HAP-1 (cell line): ENCODE measurements at regions not wholly inside any gene's neighbourhood (a gene's known extent, or its start where the extent isn't known, plus 50 kb on each side); places are given as distances from the start of the nearest gene placed in this dataset.

ENCODE experiments used
- DNase-seq, 2 experiments: peaks; one replicate each; pipeline ENCODE4 v3.0.0-alpha.2; 2016 to 2020; ENCODE audit warnings: low spot score in 2 of 2
- H3K27me3 ChIP-seq: fragments of 250-450 bp; sonication (Bioruptor Pico); 2 replicates; pipeline ENCODE4 v1.5.1; 2020; ENCODE audit warnings: low read depth, mild to moderate bottlenecking, moderate library complexity
- H3K36me3 ChIP-seq: fragments of 250-450 bp; sonication (Bioruptor Pico); replicated peaks from 2 replicates; pipeline ENCODE4 v1.5.1; 2020; ENCODE audit warnings: mild to moderate bottlenecking
- H3K4me1 ChIP-seq: fragments of 250-450 bp; sonication (Bioruptor Pico); 2 replicates; pipeline ENCODE4 v1.5.1; 2020; ENCODE audit warnings: mild to moderate bottlenecking
- H3K4me3 ChIP-seq: fragments of 250-450 bp; sonication (Bioruptor Pico); 2 replicates; pipeline ENCODE4 v1.5.1; 2020; ENCODE audit warnings: mild to moderate bottlenecking, moderate library complexity
- H3K9me3 ChIP-seq: fragments of 250-450 bp; sonication (Bioruptor Pico); 2 replicates; pipeline ENCODE4 v1.5.1; 2020; ENCODE audit warnings: mild to moderate bottlenecking, moderate library complexity
- in situ Hi-C: fragments of 300-500 bp; cut with MboI; formaldehyde crosslinking; loops from 3 replicates; pipeline ENCODE4 v1.14.3; 2020; ENCODE audit warnings: low sequenced_read_pairs, inconsistent platforms, mixed read lengths

DNA sequence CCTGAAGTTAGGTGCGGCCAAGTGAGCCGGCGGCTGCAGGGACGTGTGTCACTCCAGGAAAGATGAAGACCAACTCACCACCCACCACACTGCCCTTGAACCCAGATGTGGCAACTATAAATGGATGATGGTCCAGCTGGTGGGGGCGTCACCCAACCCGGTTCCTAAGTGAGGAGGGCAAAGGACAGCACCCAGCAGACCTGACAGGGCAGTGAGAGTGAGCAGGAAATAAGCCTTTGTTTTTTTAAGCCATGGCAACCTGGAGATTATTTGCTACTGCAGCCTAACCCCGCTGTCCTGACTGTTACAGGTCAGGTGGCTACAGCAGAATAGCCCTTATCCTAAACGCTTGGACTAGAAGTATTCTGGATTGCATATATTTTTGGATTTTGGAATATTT is 228.9 kb downstream of the CTTN start:
- H3K9me3 ChIP-seq: no peaks in the 10 kb centered on the region
- no peaks in the 10 kb centered on the region for H3K36me3 ChIP-seq
- H3K4me1 ChIP-seq: no peaks in the 10 kb centered on the region
- peaks cover 3% of the 10 kb centered on the region; the same call in 1 of the 2 replicates for H3K27me3 ChIP-seq
- no peak overlapping the region for H3K4me3 ChIP-seq
- no peak for DNase-seq
- in situ Hi-C loops: no loop called here

DNA sequence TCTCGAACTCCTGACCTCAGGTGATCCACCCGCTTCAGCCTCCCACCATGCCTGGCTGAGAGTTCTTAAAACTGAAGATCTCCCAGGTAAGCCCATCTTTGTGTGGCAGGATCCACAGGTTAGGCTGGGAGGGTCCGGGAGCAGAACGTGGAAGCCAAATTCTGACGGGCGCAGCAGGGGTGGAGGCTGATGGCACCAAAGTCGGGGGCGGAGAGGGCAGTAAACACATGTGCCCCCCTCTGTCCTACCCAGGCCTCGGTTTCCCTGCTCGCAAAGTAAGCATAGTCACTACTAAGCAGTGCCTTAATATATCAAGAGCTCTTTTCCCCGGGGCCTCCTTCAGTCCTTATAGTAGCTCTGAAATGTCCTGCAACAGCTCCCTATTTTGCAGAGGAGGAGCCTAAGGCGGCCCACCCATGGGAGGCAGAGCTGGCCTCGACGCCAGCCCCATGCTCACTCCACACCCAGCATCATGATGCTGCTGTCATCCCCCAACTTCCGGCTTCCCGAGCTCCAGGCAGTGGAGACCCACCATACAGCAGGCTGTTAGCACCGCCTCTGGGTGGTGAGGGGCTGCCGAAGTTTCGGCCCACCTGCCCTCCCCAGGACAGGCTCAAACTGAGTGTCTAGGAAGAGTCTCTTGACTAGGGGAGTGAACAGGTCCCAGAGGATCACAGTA is 230.0 kb downstream of the CTTN start:
- no peaks in the 10 kb centered on the region for H3K9me3 ChIP-seq
- no peaks in the 10 kb centered on the region for H3K4me1 ChIP-seq
- no peaks in the 10 kb centered on the region for H3K36me3 ChIP-seq
- no peak overlapping the region for H3K4me3 ChIP-seq
- peaks cover 3% of the 10 kb centered on the region; the same call in 1 of the 2 replicates for H3K27me3 ChIP-seq
- DNase-seq: no peak
- in situ Hi-C loops: no loop called here

DNA sequence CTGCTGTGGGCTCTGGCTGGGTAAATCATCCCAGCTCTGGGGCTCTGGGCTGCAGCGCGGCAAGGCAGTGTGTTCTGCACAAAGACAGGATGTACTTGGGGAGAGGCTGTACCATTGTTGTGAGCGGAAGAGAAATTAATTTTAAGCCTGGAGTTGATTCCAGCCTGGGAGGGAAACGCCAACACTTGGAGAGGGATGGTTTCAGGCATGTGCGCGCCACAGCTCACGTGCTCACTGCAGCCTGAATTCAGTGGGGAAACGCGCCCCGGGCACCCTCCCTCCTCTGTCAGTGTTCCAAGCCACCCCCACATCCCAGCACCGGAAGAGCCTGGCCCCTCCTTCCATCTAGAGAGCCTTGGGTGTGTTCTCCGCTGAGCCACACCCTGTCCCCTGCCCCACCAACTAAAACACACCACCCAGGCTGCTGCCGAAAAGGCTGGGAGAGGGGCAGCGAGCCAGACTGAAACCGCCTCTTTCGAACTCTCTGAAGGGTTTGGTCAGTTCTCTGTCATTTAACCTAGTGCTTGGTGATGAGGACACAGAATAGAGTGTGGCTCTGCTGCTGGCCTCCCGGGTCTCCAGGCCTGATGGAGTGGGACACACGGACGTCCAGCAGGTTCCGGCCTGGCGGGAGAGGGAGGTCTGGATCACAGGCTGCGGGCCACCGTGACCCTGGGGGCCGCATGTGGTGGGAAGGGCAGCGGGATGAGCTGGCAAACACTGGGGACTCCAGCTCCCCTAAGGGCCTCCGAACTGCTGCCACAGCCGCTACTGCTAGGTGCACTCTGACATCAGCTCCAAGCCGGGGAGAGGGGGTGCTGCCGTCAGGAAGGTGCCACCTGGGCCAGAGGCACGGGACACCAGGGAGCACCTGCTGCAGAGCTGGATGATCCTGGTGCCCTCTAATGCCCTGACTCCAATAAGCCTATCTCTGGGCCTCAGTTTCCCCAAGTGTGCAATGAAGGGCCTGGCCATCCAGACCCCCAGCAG is 230.8 kb downstream of the CTTN start:
- in situ Hi-C loops: no loop called here

DNA sequence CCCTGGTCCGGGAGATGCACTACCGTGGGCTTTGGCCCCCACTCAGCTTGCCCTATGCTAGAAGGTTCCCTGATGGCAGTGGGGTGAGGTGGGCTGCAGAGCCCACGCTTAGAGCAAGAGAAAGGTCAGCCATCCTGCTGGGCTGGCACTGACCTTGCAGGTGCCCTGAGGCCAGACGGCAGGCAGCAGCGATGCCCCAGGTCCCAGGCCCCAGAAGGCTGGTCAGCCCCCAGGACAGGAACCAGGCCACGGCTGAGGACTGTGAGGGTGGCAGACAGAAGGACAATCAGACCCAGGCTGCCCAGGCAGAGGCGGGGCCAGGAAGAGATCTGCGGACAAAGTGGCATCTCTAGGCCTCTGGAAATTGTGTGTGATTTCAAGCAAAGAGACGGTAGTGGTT is 231.7 kb downstream of the CTTN start:
- in situ Hi-C loops: no loop called here
- H3K4me1 ChIP-seq: no peaks in the 10 kb centered on the region
- H3K36me3 ChIP-seq: no peaks in the 10 kb centered on the region
- no peak for DNase-seq
- peaks cover 3% of the 10 kb centered on the region; the same call in 1 of the 2 replicates for H3K27me3 ChIP-seq
- H3K9me3 ChIP-seq: no peaks in the 10 kb centered on the region
- no peak overlapping the region for H3K4me3 ChIP-seq

More for the DNA sequence above, 230.8 kb downstream of the CTTN start:
- Histone ChIP-seq H3K4me3 (no peak overlapping the region), H3K4me1 (no peaks in the 10 kb centered on the region), H3K36me3 (no peaks in the 10 kb centered on the region), H3K9me3 (no peaks in the 10 kb centered on the region), H3K27me3 (peaks cover 3% of the 10 kb centered on the region; the same call in 1 of the 2 replicates)
- no peak for DNase-seq

DNA sequence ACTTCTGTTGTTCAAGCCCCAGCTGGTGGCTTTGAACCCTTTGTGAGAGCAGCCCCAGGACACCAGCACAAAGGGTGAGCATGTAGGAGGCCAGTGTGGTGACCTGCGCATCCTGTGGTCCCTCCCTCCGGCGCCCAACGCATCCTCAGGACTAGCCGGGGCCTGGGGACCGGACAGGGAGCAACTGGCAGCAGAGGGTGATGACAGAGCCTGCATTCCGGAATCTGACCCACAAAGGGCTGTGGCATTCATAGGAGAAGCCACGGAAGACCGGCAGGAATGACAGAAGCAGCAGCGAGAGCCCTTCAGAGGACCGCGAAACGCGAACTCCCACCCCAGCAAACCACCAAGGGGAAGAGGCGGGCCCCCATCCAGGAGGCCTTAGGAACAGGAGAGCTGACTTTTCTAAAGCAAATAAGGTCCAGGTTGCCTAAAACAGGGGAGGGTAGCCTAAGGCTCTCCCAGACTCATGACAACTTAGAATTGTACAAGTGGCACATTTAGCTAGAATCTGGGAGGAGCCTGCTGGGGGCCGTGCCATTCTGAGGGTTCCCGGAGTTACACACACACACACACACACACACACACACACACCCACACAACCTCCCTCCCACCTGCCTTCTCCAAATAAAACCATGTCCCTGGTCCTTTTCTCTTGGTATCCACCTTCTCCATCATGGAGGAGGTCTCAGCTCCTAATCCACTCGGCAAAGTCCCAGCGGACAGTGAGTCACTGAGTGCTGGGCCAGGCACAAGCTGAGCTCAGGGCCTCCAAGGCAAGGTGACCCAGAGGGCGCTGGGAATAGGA is 232.7 kb downstream of the CTTN start:
- Histone ChIP-seq H3K9me3 (no peaks in the 10 kb centered on the region), H3K4me1 (no peaks in the 10 kb centered on the region), H3K36me3 (no peaks in the 10 kb centered on the region), H3K4me3 (no peak overlapping the region), H3K27me3 (peaks cover 3% of the 10 kb centered on the region; the same call in 1 of the 2 replicates)
- DNase-seq: no peak
- in situ Hi-C loops: no loop called here

DNA sequence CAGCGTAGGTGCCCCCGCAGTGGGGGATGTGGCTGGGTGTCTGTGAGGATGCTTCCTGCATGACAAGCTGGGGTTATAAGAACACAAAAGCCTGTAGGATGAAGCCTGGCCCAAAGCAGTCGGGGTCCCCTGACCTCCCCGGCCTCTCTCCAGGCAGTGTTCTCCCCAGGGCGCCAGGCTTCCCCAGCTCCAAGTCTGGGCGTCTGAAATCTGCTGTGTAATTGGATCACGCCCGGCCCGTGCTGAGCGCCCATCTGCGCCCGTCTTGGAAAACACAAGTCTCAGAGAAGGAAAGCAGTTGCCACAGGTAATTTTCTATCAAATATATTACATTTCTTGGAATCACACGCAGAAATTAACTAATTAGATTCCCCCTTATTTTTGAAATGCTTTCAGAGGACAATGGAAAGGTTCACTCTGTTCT is 233.3 kb downstream of the CTTN start:
- no peaks in the 10 kb centered on the region for H3K9me3 ChIP-seq
- H3K4me3 ChIP-seq: no peak overlapping the region
- in situ Hi-C loops: no loop called here

DNA sequence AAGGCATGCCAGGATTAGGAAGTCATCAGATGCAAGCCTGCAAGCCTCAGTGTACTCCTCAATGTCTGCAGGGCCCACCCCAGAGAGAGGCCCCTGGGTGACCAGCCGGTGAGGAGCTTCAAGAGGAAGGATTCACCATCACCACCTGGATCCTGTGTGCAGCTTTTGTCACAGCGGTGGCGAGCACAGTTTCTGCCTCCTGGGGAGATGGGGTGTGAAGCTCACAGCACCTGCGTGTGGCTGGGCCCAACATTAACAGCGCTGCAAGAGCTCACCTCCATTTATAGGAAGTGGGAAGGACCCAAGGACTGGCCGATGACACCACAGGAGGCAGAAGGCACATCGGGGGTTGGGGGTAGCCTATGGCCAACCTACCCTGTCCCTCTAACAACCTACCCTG is 235.3 kb downstream of the CTTN start:
- DNase-seq: no peak
- H3K27me3 ChIP-seq: no peaks in the 10 kb centered on the region
- no peaks in the 10 kb centered on the region for H3K9me3 ChIP-seq
- no peaks in the 10 kb centered on the region for H3K36me3 ChIP-seq
- in situ Hi-C loops: no loop called here
- no peak overlapping the region for H3K4me3 ChIP-seq
- H3K4me1 ChIP-seq: no peaks in the 10 kb centered on the region

More for the DNA sequence above, 233.3 kb downstream of the CTTN start:
- H3K27me3 ChIP-seq: peaks cover 3% of the 10 kb centered on the region; the same call in 1 of the 2 replicates
- no peaks in the 10 kb centered on the region for H3K36me3 ChIP-seq
- no peak for DNase-seq
- H3K4me1 ChIP-seq: no peaks in the 10 kb centered on the region

DNA sequence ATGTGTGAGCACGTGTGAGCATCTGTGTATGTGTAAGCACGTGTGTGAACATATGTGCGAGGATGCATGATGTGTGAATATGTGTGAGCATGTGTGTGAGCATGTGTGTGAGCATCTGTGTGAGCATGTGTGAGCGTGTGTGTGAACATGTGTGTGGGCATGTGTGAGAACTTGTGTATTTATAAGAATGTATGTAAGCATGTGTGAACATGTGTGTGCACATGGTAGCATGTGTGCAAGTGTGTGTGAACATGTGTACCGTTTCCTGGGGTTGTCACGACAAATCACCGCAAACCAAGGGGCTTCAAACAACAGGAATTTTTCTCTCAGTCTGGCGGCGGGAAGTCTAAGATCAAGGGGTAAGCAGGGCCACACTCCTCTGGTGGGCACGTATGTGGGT is 238.3 kb downstream of the CTTN start:
- DNase-seq: no peak
- Histone ChIP-seq H3K4me1 (no peaks in the 10 kb centered on the region), H3K9me3 (no peaks in the 10 kb centered on the region), H3K27me3 (no peaks in the 10 kb centered on the region), H3K36me3 (no peaks in the 10 kb centered on the region), H3K4me3 (no peak overlapping the region)
- in situ Hi-C loops: no loop called here

DNA sequence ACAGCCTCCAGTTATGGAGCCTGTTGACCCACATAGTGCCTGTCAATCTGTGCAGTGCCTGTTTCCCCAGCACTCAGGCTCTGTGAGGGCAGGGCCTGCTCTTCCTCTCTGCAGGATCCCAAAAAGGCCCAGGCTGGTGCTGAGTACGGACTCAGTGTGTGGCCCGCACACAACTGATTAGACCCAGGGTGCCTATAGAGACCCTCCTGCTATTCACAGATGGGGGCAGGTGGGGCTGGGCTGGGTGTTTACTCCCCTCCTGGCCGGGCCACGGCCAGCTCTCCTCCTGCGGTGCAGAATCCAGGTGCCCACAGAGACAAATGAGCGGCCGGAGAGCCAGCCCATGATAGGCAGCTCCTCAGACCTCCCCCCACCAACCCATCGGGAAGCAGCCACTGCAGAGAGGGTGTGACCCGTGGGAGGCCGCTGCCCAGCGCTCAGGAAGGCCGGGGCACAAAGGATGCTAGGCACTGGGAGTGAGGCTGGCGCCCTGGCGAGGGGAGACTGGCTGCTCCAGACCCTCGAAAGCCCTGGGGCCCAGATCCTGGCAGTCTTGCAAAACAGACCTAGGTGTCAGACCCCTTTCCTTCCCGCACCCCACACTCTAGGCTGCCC is 239.0 kb downstream of the CTTN start:
- in situ Hi-C loops: no loop called here
- no peak for DNase-seq
- H3K4me3 ChIP-seq: no peak overlapping the region

DNA sequence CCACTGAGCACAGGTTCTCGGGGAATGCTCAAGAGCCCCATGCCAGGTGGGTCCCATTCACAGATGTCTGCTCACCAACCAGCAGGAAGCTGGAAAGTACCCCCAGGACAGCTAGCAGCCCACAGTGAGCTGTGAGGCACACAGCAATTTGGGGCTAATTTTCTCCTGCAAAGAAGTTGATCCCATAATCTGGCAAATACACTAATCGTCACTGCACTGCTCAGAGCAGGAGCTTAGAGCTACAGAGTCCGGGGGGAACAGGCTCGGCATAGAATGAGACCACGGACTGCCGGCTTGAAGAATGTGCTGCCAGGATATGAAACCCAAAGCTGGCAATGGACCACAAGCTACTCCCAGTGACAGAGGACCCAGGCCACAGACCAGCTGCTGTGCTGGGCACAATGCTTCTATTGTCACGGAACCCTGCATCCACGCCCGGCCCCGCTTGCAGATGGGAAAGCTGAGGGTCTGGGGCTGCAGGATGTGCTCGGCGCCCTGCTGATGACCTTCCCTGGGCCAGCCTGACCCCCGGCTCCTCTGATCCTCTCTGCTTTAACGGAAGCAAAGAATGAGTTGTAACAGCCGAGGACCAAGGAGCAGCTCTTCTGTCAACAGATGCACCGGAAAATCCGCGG is 239.7 kb downstream of the CTTN start:
- in situ Hi-C loops: no loop called here
- no peak for DNase-seq
- Histone ChIP-seq H3K36me3 (no peaks in the 10 kb centered on the region), H3K4me1 (no peaks in the 10 kb centered on the region), H3K4me3 (no peak overlapping the region), H3K9me3 (no peaks in the 10 kb centered on the region), H3K27me3 (no peaks in the 10 kb centered on the region)

More for the DNA sequence above, 239.0 kb downstream of the CTTN start:
- H3K36me3 ChIP-seq: no peaks in the 10 kb centered on the region
- H3K9me3 ChIP-seq: no peaks in the 10 kb centered on the region
- no peaks in the 10 kb centered on the region for H3K27me3 ChIP-seq
- no peaks in the 10 kb centered on the region for H3K4me1 ChIP-seq

DNA sequence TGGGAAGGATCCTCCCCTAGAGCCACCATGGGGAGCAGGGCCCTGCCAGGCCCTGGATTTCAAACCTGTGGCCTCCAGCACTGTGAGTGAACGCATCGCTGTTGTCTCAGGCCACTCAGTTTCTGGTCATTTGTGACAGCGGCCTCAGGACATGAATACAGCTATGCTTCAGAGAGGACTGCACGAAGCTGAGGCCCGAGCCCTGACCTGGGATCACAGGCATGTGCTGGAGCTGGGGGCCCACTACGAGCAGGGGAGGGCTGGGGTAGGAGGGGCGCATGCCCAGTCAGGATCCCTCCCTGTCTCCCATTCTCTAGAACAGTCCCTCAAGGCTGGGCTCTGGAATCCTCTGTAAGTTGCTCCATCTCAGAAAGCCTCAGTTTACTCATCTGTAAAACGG is 242.1 kb downstream of the CTTN start:
- Histone ChIP-seq H3K9me3 (no peaks in the 10 kb centered on the region), H3K4me3 (no peak overlapping the region)

DNA sequence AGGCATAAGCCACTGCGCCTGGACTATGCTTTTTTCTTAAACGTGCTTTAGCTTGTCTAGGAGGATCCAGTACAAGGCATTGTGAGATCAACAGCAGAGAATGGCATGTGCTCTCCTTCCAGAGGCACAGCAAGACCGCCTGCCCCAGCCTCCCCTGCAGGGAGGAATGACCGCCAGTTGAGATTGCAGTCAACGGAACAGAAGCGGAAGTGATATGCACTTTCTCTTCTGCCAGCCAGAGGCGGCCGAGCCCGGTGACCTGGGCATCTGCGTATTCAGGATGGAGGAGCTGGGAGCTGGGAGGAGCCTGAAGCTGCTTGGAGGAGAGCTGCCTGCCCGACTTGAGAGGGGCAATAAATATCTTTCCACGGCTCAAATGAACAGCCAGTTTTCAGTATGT is 243.0 kb downstream of the CTTN start:
- Histone ChIP-seq H3K4me1 (no peaks in the 10 kb centered on the region), H3K36me3 (no peaks in the 10 kb centered on the region), H3K4me3 (no peak overlapping the region), H3K27me3 (no peaks in the 10 kb centered on the region), H3K9me3 (no peaks in the 10 kb centered on the region)
- DNase-seq: no peak
- in situ Hi-C loops: no loop called here

More for the DNA sequence above, 242.1 kb downstream of the CTTN start:
- Histone ChIP-seq H3K4me1 (no peaks in the 10 kb centered on the region), H3K36me3 (no peaks in the 10 kb centered on the region), H3K27me3 (no peaks in the 10 kb centered on the region)
- in situ Hi-C loops: no loop called here
- no peak for DNase-seq

DNA sequence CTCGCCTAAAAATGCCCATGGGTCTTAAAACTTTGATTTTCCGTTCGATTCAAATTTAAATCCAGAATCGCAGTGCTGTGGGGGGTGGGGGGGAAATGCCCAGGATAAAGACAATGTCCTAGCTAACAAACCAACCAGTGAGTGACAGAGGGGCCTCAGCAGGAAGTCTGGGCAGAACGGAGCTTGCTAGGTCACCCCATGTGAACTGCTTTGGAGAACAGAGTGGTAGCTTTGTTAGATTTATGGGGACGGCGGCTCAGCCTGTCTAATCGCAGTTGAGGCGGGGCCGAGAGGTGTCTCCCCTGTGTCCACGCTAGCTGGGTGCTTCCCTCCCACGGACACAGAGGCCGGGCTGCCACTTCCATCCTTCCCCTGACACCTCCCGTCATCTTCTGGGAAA is 243.9 kb downstream of the CTTN start:
- Histone ChIP-seq H3K4me3 (no peak overlapping the region), H3K4me1 (no peaks in the 10 kb centered on the region), H3K27me3 (no peaks in the 10 kb centered on the region), H3K36me3 (no peaks in the 10 kb centered on the region), H3K9me3 (no peaks in the 10 kb centered on the region)
- no peak for DNase-seq
- in situ Hi-C loops: no loop called here
